Heart right ventricle (tissue), 16 donors: ENCODE measurements at regions not wholly inside any gene's neighbourhood (a gene's known extent, or its start where the extent isn't known, plus 50 kb on each side); places are given as distances from the start of the nearest gene placed in this dataset.

Experiments used
- ATAC-seq, 8 donors: fragments of 200-7000 bp; cut with Tn5 transposase; one replicate each; pipeline ENCODE4 v1.9.1; 2020; ENCODE audit warnings: mild to moderate bottlenecking in 8 of 8, moderate library complexity in 8 of 8, moderate number of reproducible peaks in 1 of 8
- DNase-seq, 2 donors: peaks; one replicate each; pipeline ENCODE4 v3.0.0-alpha.2; 2020
- H3K27ac ChIP-seq, 10 donors: fragments of 200-600 bp; sonication (generic) in 2 of 10; one replicate each; pipeline versions ENCODE4 v1.5.0 to v1.8.0; 2020 to 2022; ENCODE audit warnings: mild to moderate bottlenecking in 3 of 10
- H3K27me3 ChIP-seq, 7 donors: fragments of 200-600 bp; one replicate each; pipeline ENCODE4 v1.8.0; 2021 to 2022; ENCODE audit warnings: mild to moderate bottlenecking in 2 of 7
- H3K36me3 ChIP-seq, 9 donors: fragments of 200-600 bp; sonication (generic) in 1 of 9; one replicate each; pipeline versions ENCODE4 v1.5.0 to v1.8.0; 2020 to 2022; ENCODE audit warnings: mild to moderate bottlenecking in 2 of 9
- H3K4me1 ChIP-seq, 9 donors: fragments of 200-600 bp; sonication (generic) in 1 of 9; one replicate each; pipeline versions ENCODE4 v1.5.0 to v1.8.0; 2020 to 2022; ENCODE audit warnings: mild to moderate bottlenecking in 4 of 9
- H3K4me3 ChIP-seq, 10 donors: fragments of 200-600 bp; sonication (generic) in 2 of 10; one replicate each; pipeline versions ENCODE4 v1.5.0 to v1.8.0; 2020 to 2022; ENCODE audit warnings: mild to moderate bottlenecking in 7 of 10, moderate library complexity in 2 of 10
- H3K9me3 ChIP-seq, 11 donors: fragments of 200-600 bp in 10 of 11; sonication (generic) in 2 of 11; one replicate each; pipeline versions ENCODE4 v1.5.0 to v1.8.0; 2013 to 2022; ENCODE audit warnings: mild to moderate bottlenecking in 2 of 11, control low read depth in 1 of 11, moderate library complexity in 1 of 11
- WGBS, 2 donors: extraction: QIAGEN DNeasy Blood & Tissue Kit; methylation state at CpG; one replicate each; pipeline ENCODE4 v1.1.7; 2013; ENCODE audit warnings: inconsistent platforms in 1 of 2; 5-methylcytosine and 5-hydroxymethylcytosine counted together
- intact Hi-C, 10 donors: fragments of 100-400 bp; cut with DNase I; formaldehyde crosslinking; loops; one replicate each; pipeline versions ENCODE4 v1.11.1 to v1.14.2; 2022
- TF ChIP-seq, protein P1 (sequence below), 9 donors: fragments of 200-600 bp; sonication (generic) in 2 of 9; IDR thresholded peaks; one replicate each; pipeline versions ENCODE4 v1.5.0 to v1.8.0; 2021 to 2022; ENCODE audit warnings: antibody characterized with exemption in 9 of 9, mild to moderate bottlenecking in 5 of 9, moderate library complexity in 1 of 9
- donor health status: Arrhythmogenic right ventricular cardiomyopathy.
- donor health status: ischemic (EF 13 %, LVEDD 7.1; RV severe dilation, severe dysfunction).
- donor health status: healthy with polysubstance abuse.
- donor health status: DM: no; HTN: yes; CAD: no.
- donor health status: DM: no; HTN: no; CAD: no.
- donor health status: ischemic (EF 25% LVEDD 6.9; RV normal size, moderate dysfunction).
- donor health status: ischemic (EF 25% LVEDD 5.7; RV mildly dilated, moderate dysfunction).
- donor health status: healthy.
- donor health status: DM: yes; HTN: yes; CAD: no.
- donor health status: Ischemic cardiomyopathy.
- donor health status: ischemic (EF 35%, LVEDD 5.7; RV mildly dilated, moderate dysfunction).
- donor health status: nonischemic (EF 11% LVEDD 7.7; RV severe dilation, severe dysfunction).
- donor health status: DM: yes; HTN: yes; CAD: no.
- donor health status: PGD.
- donor health status: ischemic (EF 29% LVEDD 5.4; RV normal size, mild dysfunction).
- donor health status: nonischemic (EF 23%, LVEDD 6.1; RV moderate dilation, normal function).

DNA sequence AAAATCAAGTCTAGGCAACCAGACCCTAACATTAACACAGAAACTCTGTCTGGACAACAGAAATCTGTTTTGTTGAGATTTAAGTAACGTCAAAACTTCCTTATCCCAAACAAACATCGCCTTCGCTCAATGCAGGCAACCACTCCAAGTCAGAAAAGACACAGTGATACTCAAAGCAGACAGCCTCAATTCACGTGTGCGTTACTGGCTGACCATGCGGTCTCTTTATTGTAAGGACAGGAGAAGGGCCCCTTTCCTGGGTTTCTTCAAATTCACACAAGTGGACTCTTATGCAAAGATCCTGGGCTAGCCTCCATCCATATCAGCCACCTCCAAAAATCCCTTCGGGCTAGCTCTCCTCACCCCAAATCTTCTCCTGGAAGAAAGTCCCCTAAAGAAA, 467.7 kb downstream of the SOX9 start:
- 56 to 66% methylated on average over 7 of the region's 7 CpGs for WGBS, 2 donors
- Histone ChIP-seq H3K9me3 (no peaks in the 10 kb centered on the region), H3K27me3 (peaks cover 0 to 49% (median 37%) of the 10 kb centered on the region in 7 donors), H3K36me3 (no peaks in the 10 kb centered on the region), H3K4me1 (peaks cover 0 to 20% (median 14%) of the 10 kb centered on the region in 9 donors), H3K4me3 (no peak overlapping the region), H3K27ac (peak overlapping the region in 1 of 10 donors; percentile 25)
- TF ChIP-seq, protein P1, sequence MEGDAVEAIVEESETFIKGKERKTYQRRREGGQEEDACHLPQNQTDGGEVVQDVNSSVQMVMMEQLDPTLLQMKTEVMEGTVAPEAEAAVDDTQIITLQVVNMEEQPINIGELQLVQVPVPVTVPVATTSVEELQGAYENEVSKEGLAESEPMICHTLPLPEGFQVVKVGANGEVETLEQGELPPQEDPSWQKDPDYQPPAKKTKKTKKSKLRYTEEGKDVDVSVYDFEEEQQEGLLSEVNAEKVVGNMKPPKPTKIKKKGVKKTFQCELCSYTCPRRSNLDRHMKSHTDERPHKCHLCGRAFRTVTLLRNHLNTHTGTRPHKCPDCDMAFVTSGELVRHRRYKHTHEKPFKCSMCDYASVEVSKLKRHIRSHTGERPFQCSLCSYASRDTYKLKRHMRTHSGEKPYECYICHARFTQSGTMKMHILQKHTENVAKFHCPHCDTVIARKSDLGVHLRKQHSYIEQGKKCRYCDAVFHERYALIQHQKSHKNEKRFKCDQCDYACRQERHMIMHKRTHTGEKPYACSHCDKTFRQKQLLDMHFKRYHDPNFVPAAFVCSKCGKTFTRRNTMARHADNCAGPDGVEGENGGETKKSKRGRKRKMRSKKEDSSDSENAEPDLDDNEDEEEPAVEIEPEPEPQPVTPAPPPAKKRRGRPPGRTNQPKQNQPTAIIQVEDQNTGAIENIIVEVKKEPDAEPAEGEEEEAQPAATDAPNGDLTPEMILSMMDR (IDR thresholded peaks at IDR 0.05), result no peak
- no peak for DNase-seq
- no peak for ATAC-seq
- intact Hi-C loops, result no loop called here

DNA sequence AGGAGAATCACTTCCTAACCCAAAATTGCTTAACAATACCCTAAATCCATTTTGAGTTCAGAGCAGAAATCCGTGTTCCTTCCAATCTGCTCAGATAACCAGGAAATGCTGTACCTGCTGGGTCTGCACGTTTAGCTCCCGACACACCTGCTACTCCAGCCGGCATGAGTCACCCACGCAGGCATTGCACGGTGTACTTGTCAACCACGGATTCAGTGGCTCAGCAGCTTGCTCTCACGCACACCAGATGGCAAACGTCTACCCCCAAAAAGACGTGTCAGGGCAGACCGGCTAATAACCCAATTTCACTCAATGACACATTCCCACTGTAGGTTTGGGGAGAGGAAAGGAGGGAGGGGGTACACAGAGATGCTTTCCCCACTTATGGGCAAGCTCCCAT, 468.1 kb downstream of the SOX9 start:
- intact Hi-C loops, result no loop called here
- no peak overlapping the region for H3K27ac ChIP-seq
- no peaks in the 10 kb centered on the region for H3K36me3 ChIP-seq
- H3K27me3 ChIP-seq, result peaks cover 0 to 53% (median 41%) of the 10 kb centered on the region in 7 donors
- TF ChIP-seq, protein P1 (IDR thresholded peaks at IDR 0.05), result no peak
- H3K4me1 ChIP-seq, result peaks cover 0 to 20% (median 14%) of the 10 kb centered on the region in 9 donors
- ATAC-seq (no peak), DNase-seq (no peak)
- WGBS, 2 donors, result 74% methylated on average over 11 of the region's 11 CpGs
- H3K9me3 ChIP-seq, result no peaks in the 10 kb centered on the region
- no peak overlapping the region for H3K4me3 ChIP-seq

DNA sequence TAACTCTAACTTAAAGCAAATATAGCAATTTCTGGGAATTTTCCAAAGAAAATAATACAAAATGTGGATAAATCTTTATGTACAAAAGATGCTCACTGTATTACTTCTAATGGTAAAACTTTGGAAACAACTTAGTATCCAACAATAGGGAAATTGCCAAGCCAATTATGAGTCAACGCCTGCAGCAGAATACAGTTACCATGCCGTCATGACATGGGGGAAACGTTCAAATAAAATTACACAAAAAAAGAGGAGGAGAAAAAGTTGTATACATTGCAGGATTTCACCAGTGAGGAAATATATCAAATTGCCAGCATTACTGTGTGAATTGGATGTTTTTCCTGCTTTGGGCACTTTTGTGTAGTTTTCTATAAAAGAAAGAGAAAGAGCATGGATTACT, 469.6 kb downstream of the SOX9 start:
- peaks cover 0 to 66% (median 43%) of the 10 kb centered on the region in 7 donors for H3K27me3 ChIP-seq
- 46 to 56% methylated on average over 3 of the region's 3 CpGs for WGBS, 2 donors
- H3K27ac ChIP-seq, result no peak overlapping the region
- H3K9me3 ChIP-seq, result no peaks in the 10 kb centered on the region
- H3K4me3 ChIP-seq, result peak overlapping the region in 3 of 10 donors; percentile 64 to 66 (median 64)
- intact Hi-C loops, result no loop called here
- no peaks in the 10 kb centered on the region for H3K36me3 ChIP-seq
- DNase-seq (no peak), ATAC-seq (no peak)
- TF ChIP-seq, protein P1 (IDR thresholded peaks at IDR 0.05), result no peak
- H3K4me1 ChIP-seq, result peaks cover 0 to 20% (median 14%) of the 10 kb centered on the region in 9 donors

DNA sequence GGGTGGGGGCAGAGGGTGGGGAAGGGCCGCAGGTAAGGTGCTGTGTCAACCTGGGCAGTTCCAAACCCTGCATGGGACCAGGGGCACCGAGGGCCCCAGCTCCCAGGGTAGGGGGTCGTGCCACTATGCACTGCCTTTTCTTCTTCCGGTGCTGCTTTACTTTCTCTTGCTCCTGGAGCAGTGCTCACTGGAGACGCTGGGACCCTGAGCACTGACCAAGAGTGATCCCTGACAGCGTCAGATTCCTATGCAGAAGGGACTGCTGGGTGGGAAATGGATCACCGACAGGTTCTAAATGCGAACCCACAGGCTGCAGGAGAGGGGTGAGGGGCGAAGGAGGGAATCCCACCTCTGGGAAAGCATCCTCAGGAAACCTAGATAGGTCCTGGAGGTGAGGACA, 470.1 kb downstream of the SOX9 start:
- H3K27ac ChIP-seq, result no peak overlapping the region
- intact Hi-C loops, result no loop called here
- peaks cover 0 to 68% (median 45%) of the 10 kb centered on the region in 7 donors for H3K27me3 ChIP-seq
- H3K36me3 ChIP-seq, result no peaks in the 10 kb centered on the region
- WGBS, 2 donors, result 37 to 40% methylated on average over 9 of the region's 9 CpGs
- ATAC-seq (no peak), DNase-seq (no peak)
- no peaks in the 10 kb centered on the region for H3K9me3 ChIP-seq
- TF ChIP-seq, protein P1 (IDR thresholded peaks at IDR 0.05), result no peak
- peak overlapping the region in 6 of 10 donors; percentile 39 to 66 (median 64) for H3K4me3 ChIP-seq
- H3K4me1 ChIP-seq, result peaks cover 0 to 20% (median 14%) of the 10 kb centered on the region in 9 donors
